COR-L47 (cell line): ENCODE measurements at regions not wholly inside any gene's neighbourhood (a gene's known extent, or its start where the extent isn't known, plus 50 kb on each side); places are given as distances from the start of the nearest gene placed in this dataset.

Experiments used
- DNase-seq: peaks from one replicate; lab custom pipeline; 2025; lab: John Stamatoyannopoulos, UW

DNA sequence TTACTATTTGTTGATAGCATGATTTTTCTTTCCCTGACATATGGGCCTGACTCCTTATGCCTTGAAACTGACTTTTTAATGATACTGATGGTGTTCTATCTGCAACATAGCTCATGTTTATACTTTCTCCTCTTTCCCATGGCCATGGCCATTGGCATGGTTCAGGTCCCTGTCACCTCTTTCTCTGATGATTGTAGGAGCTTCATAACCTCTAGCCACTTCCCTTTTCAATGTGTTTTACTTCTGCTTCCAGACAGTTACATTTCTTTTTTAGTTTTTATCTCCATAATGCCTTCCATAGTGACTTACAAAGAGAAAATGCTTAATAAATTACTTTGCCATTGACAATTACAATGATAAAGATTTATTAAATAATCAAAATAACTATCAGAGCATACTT, 177.9 kb upstream of the SETBP1 start:
- DNase-seq = no peak

DNA sequence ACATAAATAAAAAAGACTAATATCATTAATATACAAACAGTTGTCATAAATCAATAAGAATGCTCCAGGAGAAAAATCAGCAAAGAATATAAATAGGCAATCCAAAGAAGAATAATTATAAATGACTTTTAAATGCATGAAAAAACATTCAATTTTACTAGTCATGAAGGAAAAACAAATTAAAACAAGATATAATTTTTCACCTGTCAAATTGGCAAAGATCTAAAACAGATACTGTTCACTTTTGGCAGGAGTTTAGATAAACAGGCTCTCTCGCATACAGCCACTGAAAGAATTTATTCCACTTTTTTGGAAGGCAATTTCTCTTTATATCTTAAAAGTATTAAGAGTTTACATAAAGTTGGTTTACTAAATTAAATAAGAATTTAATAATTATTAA, 176.8 kb upstream of the SETBP1 start:
- no peak for DNase-seq

DNA sequence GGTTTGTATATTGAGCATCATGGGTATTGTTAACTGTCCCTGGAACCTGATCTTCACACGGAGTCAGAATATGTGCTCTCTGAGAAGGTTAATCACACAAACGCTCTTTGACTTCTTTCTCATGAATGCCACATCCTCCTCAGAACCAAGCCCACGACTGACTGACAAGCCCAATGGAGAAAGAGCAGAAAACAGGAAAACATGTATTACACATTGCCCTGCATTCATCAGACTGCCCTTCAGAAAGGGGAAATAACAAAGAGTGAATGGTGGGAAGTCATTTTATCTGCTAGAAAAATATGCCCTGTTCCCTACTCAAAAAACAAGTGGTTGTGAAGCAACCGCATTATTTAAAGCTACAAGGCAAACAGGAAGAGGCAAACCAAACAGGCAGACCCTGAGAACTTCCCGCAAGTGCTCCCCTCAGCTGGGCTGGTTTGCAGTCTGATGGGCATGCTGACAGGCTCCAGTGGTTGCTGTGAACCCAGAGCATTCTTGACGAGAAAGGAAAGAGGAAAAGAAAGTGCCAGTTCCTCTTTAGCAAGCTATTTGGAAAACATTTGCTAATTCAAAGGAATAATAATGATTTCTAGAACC, 172.9 kb upstream of the SETBP1 start:
- DNase-seq = no peak

DNA sequence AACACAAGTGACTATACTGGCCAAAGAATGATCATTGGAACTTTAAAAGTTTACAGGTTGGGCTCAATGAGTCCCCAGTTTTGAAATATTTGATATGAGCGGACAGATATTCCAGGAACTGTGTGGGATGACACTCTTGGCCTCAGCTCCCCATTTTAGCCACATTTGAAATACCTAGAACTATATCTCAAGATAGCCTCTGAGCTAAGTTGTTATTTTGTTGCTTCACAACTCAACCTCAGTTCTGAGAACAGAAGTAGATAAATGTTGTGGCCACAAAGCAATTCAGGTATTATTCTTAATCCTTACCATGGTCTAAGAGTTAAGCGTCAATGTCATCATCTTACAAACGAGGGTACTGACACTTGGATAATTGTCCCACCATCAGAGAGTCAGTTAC, 172.2 kb upstream of the SETBP1 start:
- DNase-seq = no peak

DNA sequence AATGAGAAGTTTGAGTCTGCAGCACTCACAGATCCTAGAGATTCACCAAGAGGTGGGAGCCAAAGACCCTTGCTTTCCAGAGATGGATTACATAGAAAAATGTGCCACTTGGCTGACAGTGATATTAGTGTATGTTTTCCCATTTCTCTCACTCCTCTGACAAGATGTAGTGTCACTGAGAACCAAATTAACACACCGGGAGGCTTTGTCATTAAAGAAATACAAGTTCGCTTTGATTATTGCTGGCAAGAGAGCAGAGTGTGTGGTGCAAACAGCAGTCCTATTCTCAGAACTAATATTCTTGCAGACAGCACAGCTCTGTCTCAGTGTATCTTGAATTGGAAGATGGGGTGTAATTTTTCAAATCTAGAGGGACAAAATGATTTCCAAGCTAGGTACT, 171.6 kb upstream of the SETBP1 start:
- DNase-seq = no peak

DNA sequence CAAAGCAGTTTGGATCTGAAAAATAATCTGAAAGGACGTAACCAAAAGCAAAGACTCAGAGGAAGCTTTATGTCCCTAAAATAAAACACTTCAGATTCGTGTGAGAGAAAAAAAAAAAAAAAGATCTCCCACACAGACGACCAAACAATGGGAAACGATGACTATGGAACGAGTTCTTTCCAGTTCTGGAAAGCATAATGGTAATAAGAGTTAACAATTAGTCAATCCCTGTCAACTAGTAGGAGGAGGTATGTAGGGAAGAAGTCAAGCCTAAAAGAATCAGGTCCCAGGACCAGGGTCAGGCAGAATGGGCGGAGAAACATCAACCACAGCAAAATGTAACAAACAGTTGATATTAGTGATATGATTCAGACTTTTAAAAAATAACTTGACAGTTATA, 170.3 kb upstream of the SETBP1 start:
- DNase-seq = no peak

DNA sequence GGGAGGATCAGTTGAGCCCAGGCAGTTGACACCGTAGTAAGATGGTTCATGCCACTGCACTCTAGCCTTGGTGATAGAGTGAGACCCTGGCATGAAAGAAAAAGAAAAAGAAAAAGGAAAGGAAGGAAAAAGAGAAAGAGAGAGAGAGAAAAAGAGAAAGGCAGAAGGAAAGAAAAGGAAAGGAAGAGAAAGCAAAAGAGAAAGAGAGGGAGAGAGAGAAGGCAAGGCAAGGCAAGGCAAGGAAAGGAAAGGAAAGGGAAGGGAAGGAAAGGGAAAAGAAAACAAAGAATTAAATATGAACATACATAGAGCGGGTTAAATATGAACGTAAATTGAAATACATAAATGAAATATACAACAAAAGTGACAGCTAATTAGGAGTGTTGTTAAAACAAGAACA, 167.5 kb upstream of the SETBP1 start:
- DNase-seq = no peak

DNA sequence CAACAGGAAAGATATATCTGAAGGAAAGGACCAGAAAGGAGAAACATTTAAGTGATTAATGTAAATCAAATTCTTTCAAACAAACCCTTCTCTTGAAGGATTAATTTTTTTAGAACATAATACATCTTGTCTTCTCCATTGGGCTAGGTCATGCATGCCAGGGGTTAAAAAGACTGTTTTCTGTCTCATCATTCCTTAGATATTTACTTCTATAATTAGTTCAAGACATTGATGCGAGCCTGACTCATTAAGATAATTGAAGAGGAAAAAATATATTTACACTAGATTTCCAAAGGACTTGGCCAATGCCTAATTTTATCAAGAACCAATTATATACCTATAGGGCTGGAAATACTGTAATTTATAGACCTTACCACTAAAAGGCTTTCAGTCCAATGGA, 166.6 kb upstream of the SETBP1 start:
- DNase-seq = no peak

DNA sequence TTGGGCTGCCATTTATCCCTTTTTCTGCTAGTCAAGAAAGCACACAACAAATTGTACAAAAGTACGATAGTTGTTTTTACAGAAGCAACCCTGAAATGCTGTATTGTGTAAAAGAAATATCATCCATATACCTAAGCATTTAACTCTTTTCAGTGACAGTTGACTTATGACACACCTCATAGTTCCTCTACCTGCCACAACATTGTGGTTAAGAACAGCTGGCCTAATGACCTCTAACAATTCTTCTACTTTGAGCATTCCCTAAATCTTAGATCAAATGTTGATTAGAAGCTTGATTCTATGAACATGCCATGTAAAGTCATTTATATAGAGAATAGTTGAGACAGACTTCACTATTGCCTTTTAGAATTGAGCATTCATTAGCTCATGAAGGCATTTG, 165.9 kb upstream of the SETBP1 start:
- DNase-seq = no peak

DNA sequence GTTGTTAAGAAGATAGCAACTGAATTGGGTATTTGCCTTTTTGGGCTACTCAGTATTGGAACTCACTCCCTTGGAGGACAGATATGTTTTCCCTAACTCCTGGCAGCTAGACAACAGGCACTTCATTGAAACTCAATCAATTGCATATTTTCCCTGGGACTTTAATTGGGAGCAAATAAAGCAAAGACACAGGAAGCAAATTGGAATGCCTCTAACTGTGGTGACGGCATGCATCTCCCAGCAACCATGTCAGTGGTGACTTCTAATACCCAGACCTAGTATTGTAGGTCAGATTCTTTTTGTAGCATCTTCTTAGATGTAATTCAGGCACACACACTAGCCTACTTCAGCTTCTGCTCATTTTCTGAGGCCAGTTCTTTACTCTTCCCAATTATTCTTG, 164.2 kb upstream of the SETBP1 start:
- no peak for DNase-seq

DNA sequence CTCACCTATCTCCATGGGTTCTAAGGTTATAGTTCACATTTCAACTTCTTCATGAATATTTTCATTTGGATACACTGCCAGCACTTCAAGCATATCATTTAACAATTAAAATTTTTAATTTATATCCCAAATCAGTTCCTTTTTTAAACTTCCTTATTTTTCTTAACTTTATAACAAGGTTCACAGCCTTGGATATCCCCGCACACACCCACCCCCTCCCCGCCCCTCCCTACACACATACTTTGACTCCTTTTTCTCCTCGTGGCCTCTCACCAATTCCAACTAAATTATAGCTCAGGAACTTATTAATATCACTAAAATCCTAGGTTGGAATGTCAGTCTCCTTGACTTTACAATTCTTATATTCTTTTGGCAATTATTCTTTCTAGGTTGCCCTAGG, 163.6 kb upstream of the SETBP1 start:
- DNase-seq = no peak

DNA sequence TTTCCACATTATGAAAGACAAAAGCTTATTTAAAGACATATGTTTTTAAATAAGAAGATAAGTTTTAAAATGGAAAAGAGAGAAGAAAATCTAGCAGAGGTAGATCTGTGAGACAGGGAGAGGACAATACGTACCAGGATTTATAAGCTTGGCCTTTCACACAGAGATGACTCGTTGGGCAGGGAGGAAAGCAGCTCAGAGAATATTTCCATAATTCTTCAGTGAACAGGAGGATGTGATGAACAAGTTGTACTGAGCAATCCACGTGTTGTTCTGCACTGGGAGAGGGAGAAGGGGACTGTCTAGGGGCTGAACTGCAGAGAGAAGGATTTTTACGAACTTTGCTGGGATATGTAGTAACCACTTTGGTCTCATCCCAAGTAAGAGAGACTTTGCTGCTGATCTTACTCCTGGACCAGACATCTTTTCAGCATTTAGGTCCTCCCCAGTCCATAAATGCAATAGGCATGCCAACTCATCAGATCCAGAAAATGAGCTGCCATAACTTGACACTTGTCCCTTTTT, 162.5 kb upstream of the SETBP1 start:
- no peak for DNase-seq

DNA sequence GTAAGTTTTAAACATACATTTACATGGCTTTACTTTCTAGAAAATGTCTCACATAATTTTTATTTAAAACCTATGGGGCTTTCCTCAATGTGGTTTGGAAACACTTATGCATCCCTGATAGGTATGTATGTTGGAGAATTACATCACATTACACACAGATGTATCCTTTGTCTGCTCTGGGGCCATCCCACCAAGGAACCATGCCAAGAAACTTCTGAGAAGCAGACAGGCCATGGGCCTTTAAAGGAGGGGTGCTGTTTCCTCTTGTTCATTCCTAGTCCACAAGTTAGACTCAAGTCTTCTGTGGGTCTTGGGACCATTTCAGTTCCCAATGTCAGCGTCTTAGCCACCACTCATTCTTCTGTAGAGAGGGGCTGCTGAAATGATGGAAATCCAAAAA, 162.0 kb upstream of the SETBP1 start:
- DNase-seq = no peak

DNA sequence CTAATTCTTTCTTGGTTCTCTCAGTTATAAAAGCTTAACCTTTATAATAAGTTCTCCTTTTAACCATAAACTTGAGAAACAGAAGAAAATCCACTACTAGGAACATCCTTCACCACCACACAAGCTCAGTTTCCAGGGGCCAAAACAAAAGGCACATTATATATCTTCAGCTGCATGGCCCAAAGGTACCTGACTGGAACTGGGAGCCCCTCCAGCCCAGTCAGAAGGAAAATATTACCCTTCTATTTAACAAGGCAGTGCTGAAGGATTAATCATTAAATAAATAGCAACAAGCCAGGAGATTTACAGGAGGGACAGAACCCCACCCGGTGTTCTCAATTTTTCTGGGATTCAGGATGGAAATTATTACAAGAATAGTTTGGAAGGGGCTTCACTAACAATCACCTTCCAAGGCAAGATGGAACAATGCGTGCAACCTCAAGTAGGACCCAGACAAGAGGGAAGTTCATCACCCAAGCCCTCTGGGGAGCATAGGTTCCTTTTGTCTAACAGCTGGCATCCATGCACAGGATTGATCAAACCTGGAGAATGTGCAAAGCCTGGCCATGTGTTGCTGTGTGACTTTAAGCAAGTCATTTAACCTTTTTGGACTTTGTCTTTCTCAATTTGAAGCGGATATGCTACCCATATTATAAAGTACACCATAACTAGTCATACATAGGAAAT, 159.6 kb upstream of the SETBP1 start:
- DNase-seq = no peak

DNA sequence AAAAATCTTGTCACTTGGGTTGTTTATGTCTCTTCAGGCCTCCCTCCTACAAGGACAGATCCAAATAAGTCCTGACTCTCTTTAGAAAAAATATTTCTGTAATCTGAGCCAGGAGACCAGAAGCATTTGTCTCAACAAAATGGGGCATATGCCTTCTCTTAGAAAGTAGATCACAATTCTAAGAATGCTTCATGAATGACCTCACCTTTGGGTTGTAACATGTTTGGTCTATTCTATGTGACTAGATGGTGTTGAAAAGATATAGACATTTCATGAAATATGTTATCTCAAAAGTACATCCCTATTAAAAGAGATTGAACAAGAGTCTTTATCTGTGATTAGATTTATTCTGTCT, 159.0 kb upstream of the SETBP1 start:
- DNase-seq = no peak

DNA sequence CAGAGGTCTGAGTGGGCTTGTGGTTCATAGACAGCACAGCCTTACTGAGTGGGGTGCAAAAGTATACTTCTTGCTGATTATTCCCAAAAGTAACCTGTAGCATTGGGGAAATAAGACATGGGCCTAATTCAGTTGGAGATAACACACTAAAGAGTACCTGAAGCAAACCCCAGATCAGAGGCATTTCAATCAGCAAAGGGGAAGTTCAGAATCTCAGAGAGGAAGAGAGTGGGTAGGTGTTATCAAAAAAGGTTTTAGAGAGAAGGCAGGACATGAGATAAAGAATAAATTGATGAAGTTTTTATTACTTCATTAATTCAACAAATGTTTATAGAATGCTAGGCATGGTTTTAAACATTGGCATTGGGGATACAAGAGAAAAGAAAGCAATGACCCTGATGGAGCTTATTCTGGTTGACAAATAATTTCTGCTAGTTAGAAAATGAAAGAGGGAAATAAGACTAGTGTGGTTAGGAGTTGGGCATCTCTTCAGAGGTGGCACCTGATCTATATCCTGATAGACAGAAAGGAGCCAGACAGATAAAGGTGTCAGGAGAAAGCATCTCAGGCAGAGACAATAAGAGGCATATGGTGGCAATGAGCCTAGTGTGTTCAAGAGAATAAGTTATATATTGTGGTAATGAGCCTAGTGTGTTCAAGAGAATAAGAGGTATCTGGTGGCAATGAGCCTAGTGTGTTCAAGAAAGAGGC, 153.8 kb upstream of the SETBP1 start:
- no peak for DNase-seq

DNA sequence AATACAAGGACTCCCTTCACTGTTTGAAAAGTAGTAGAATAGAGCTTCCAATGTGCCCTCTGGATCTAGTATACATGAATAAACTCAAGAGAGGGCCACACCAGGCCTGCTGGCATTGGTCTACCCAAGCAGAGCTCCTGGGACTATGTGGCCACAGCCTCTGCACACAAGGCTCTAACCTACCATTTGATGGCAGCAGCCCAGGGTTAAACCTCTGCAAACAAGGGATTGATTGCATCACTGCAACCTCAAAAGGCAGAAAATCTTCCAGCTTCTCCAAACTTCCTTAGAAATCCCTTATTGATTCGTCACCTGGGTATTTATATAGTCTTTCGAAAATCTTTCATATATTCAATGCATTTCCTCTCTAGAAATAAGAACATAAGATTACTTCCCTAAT, 147.6 kb upstream of the SETBP1 start:
- DNase-seq = no peak

DNA sequence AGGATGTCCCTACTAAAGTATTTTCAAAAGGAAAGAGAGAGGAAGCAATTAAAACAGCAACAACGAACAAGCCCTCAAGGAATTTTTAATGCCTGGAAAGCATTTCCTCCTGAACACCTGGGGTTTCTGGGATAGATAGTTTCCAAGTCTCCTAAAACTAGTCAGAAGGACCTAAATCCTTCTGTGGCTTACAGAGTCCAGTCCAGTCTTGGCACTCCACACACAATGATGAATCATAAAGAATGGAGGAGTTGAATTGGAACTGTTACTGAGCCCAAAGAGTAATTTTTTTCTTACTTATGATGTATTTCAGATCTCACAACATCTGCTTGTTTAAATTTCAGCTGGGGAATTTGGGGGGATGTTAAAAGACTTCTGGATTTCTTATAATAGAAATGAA, 144.6 kb upstream of the SETBP1 start:
- DNase-seq = no peak

DNA sequence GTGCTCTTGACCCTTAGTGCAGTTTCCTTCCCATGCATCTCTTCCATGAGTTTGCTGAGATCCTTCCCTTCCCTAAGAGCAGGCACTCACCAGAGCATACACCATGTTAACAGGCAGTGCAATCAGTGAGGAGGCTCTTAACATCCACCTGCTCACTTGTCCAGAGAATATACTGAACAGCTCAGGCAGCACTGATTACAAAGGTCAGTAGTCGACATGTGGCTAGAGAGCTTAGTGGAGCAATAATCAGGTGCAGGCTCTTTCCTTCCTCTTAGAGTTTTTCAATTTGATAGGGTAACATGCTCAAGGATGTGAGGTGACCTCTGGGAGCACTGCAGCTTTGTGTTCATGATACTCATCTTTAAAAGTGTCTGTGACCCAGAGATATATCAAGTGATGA, 144.1 kb upstream of the SETBP1 start:
- no peak for DNase-seq

DNA sequence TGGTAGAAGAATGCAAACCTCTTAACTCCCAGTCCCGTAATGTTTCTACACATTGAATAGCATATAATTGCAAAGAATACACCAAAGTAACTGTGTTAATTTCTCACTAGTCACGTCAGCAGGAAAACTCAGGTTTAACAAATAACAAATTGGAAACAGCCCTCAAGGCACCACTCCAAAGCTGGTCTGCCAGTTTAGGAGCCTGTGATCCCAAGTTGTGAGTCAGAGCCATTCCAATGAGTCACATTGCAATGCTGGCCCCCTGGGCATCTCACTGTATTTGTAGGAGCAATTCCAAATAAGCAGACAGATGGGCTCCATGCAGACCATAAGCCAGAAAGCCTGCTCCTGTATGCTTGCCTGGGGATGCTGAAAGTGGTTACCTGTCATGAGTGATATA, 143.2 kb upstream of the SETBP1 start:
- no peak for DNase-seq

DNA sequence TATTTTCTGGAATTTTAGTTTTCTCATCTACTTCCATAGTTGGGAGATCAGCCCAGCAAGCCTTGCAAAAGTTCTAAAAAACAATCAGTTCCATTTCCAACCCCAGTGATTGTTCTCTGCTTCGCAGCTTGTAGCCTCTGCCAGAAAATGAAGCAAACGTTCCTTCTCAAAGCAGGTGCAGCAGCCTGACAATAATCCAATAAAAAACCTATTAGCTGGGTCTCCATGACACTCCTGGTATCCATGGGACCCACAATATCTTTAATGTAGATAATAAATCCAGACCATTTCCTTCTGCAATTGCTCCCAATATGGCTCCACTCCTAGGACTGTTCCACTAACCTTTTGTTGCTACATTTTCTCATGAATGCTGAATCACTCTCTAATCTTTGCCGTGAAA, 140.8 kb upstream of the SETBP1 start:
- no peak for DNase-seq

DNA sequence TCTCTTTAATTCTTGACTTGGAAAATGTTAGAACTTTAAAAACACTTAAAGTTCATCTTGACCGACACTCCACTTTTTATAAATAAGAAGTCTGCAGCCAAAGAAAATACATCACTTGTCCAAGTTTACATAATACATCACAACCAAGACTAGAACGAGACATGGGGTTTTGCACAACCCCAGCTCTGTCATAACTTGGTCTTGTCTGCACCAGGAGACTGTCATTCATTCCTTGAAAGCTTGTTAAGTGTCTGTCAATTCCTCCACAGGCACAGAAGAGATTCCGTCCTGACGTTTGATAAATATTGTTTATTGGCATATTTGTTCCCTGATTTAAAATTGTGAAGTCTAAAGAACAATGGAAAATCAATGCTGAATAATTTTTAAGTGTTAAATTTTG, 139.5 kb upstream of the SETBP1 start:
- DNase-seq = no peak

DNA sequence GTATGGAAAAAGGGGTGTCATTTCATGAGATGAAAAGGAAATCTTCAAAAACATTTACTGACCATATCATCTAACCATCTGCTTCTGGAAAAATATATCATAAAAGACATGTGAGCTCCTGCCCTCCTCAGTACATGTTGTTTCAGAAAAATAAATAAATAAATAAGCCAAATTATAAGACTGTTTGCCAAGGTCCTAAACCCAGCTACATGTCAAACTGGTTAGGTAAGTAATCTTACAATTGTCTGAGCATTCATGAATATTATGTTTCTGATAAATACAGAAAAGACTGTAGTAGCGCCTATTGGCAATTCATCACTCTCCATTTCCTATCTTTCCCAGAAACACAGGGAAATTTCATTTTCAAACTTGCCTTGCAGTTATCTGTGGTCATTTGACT, 138.9 kb upstream of the SETBP1 start:
- no peak for DNase-seq

DNA sequence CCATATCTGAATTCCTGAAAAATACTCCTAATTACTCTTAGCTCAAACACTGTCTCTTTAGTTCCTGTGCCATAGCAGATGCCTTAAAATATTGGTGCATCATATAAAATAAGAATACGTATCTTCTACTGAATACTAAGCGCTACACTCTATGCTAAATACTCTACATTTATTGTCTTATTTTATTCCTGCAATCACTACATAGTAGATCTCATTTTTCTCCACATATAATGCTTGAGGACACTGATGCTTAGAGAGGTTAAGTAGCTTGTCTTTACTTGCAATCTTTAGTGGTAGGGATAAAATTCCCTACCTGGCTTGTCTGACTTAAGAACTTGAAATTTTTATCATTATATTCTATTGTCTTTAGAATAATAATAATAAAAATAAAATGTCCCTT, 137.3 kb upstream of the SETBP1 start:
- no peak for DNase-seq
